ENCODE measurements at regions not wholly inside any gene's neighbourhood (a gene's known extent, or its start where the extent isn't known, plus 50 kb on each side); places are given as distances from the start of the nearest gene placed in this dataset.

GRCh38 chr10:57162231-57162630, 801.2 kb upstream of the ZWINT start:
- no peak overlapping the region for H3K4me3 Mint-ChIP-seq
- CTCF ChIA-PET, result no interaction called here
- DNase-seq (no peak), ATAC-seq (no peak)
- H3K4me1 Mint-ChIP-seq (ENCODE audit: low read depth), result no peaks in the 10 kb centered on the region
- no peaks in the 10 kb centered on the region for H3K27me3 Mint-ChIP-seq
- no peak for TF ChIP-seq CTCF (IDR thresholded peaks at IDR 0.05)
- peaks cover 6% of the 10 kb centered on the region for H3K9me3 Mint-ChIP-seq
- H3K27ac Mint-ChIP-seq, result no peak overlapping the region
- POLR2A ChIA-PET, result no interaction called here
- intact Hi-C loops (cut with micrococcal nuclease), result no loop called here
- no peaks in the 10 kb centered on the region for H3K36me3 Mint-ChIP-seq (ENCODE audit: low read depth)

GRCh38 chr10:57161157-57161556, 800.1 kb upstream of the ZWINT start:
- CTCF ChIA-PET, result no interaction called here
- Mint-ChIP-seq H3K27ac (no peak overlapping the region), H3K27me3 (no peaks in the 10 kb centered on the region), H3K9me3 (peaks cover 6% of the 10 kb centered on the region), H3K36me3 (ENCODE audit: low read depth) (no peaks in the 10 kb centered on the region), H3K4me1 (ENCODE audit: low read depth) (no peaks in the 10 kb centered on the region), H3K4me3 (no peak overlapping the region)
- POLR2A ChIA-PET, result no interaction called here
- no peak for ATAC-seq
- intact Hi-C loops (cut with micrococcal nuclease), result no loop called here
- TF ChIP-seq CTCF (IDR thresholded peaks at IDR 0.05), result no peak
- DNase-seq, result no peak

GRCh38 chr10:57145548-57145947, 784.5 kb upstream of the ZWINT start:
- no peak overlapping the region for H3K27ac Mint-ChIP-seq
- no peaks in the 10 kb centered on the region for H3K36me3 Mint-ChIP-seq (ENCODE audit: low read depth)
- H3K9me3 Mint-ChIP-seq, result peaks cover 6% of the 10 kb centered on the region
- DNase-seq (no peak), ATAC-seq (no peak)
- no peak for TF ChIP-seq CTCF (IDR thresholded peaks at IDR 0.05)
- H3K27me3 Mint-ChIP-seq, result no peaks in the 10 kb centered on the region
- no peak overlapping the region for H3K4me3 Mint-ChIP-seq
- ChIA-PET CTCF (no interaction called here), POLR2A (no interaction called here)
- intact Hi-C loops (cut with micrococcal nuclease), result no loop called here
- H3K4me1 Mint-ChIP-seq (ENCODE audit: low read depth), result no peaks in the 10 kb centered on the region

GRCh38 chr10:57142925-57143576, 782.0 kb upstream of the ZWINT start:
- Mint-ChIP-seq H3K27ac (no peak overlapping the region), H3K27me3 (no peaks in the 10 kb centered on the region), H3K9me3 (peaks cover 3% of the 10 kb centered on the region), H3K36me3 (ENCODE audit: low read depth) (no peaks in the 10 kb centered on the region), H3K4me3 (no peak overlapping the region), H3K4me1 (ENCODE audit: low read depth) (no peaks in the 10 kb centered on the region)
- TF ChIP-seq CTCF (IDR thresholded peaks at IDR 0.05), result no peak
- no peak for ATAC-seq
- DNase-seq, result no peak
- ChIA-PET CTCF (no interaction called here), POLR2A (interaction anchor here (1.2 kb wide), 1 partner anchor 10 kb away, joined by 3 read pairs; no protein-coding TSS in a partner anchor)
- intact Hi-C loops (cut with micrococcal nuclease), result no loop called here

- ATAC-seq (no peak), DNase-seq (no peak)
- no peak for TF ChIP-seq CTCF (IDR thresholded peaks at IDR 0.05)
- no peaks in the 10 kb centered on the region for H3K4me1 Mint-ChIP-seq (ENCODE audit: low read depth)
- POLR2A ChIA-PET, result no interaction called here
- H3K27me3 Mint-ChIP-seq, result no peaks in the 10 kb centered on the region
- intact Hi-C loops (cut with micrococcal nuclease), result no loop called here
- no peaks in the 10 kb centered on the region for H3K36me3 Mint-ChIP-seq (ENCODE audit: low read depth)
- H3K9me3 Mint-ChIP-seq, result peaks cover 3% of the 10 kb centered on the region
- H3K27ac Mint-ChIP-seq, result no peak overlapping the region
- CTCF ChIA-PET, result no interaction called here
- no peak overlapping the region for H3K4me3 Mint-ChIP-seq
These were observed 780.6 kb upstream of the ZWINT start for GRCh38 chr10:57141708-57142107.

Measured in activated CD8-positive, alpha-beta T cell treated with anti-CD3 and anti-CD28 coated beads for 36 hours (primary cell).